ENCODE measurements at regions not wholly inside any gene's neighbourhood (a gene's known extent, or its start where the extent isn't known, plus 50 kb on each side); places are given as distances from the start of the nearest gene placed in this dataset.

- no peaks in the 10 kb centered on the region for H3K9me3 Mint-ChIP-seq (ENCODE audit: low read depth)
Observed at GRCh38 chr16:73129455-73129854, 81.5 kb upstream of the ZFHX3 start.

GRCh38 chr16:73126525-73126853 is 78.6 kb upstream of the ZFHX3 start:
- H3K9me3 Mint-ChIP-seq (ENCODE audit: low read depth): no peaks in the 10 kb centered on the region
- H3K4me3 Mint-ChIP-seq (ENCODE audit: low read depth): no peak overlapping the region
- H3K27me3 Mint-ChIP-seq: peaks cover 41% of the 10 kb centered on the region
- no peak for DNase-seq (ENCODE audit: low spot score, unreplicated experiment)
- TF ChIP-seq CTCF (IDR thresholded peaks at IDR 0.05; ENCODE audit: unreplicated experiment): no peak
- peaks cover 2% of the 10 kb centered on the region for H3K4me1 Mint-ChIP-seq (ENCODE audit: low read depth)
- H3K36me3 Mint-ChIP-seq (ENCODE audit: insufficient read depth): no peaks in the 10 kb centered on the region
- H3K27ac Mint-ChIP-seq: no peak overlapping the region

More at GRCh38 chr16:73129455-73129854, 81.5 kb upstream of the ZFHX3 start:
- TF ChIP-seq CTCF (IDR thresholded peaks at IDR 0.05; ENCODE audit: unreplicated experiment): no peak
- H3K4me1 Mint-ChIP-seq (ENCODE audit: low read depth): peaks cover under 1% of the 10 kb centered on the region
- no peak for DNase-seq (ENCODE audit: low spot score, unreplicated experiment)
- H3K36me3 Mint-ChIP-seq (ENCODE audit: insufficient read depth): no peaks in the 10 kb centered on the region
- no peak overlapping the region for H3K27ac Mint-ChIP-seq
- H3K4me3 Mint-ChIP-seq (ENCODE audit: low read depth): no peak overlapping the region
- peaks cover 42% of the 10 kb centered on the region for H3K27me3 Mint-ChIP-seq

- H3K36me3 Mint-ChIP-seq (ENCODE audit: insufficient read depth): no peaks in the 10 kb centered on the region
- H3K27me3 Mint-ChIP-seq: peaks cover 37% of the 10 kb centered on the region
Observed at GRCh38 chr16:73125850-73126524, 78.1 kb upstream of the ZFHX3 start.

GRCh38 chr16:73124665-73125375 is 76.9 kb upstream of the ZFHX3 start:
- peaks cover 2% of the 10 kb centered on the region for H3K4me1 Mint-ChIP-seq (ENCODE audit: low read depth)
- no peak overlapping the region for H3K4me3 Mint-ChIP-seq (ENCODE audit: low read depth)
- no peaks in the 10 kb centered on the region for H3K9me3 Mint-ChIP-seq (ENCODE audit: low read depth)
- no peak overlapping the region for H3K27ac Mint-ChIP-seq
- TF ChIP-seq CTCF (IDR thresholded peaks at IDR 0.05; ENCODE audit: unreplicated experiment): no peak
- H3K36me3 Mint-ChIP-seq (ENCODE audit: insufficient read depth): no peaks in the 10 kb centered on the region
- H3K27me3 Mint-ChIP-seq: peaks cover 35% of the 10 kb centered on the region
- DNase-seq (ENCODE audit: low spot score, unreplicated experiment): no peak

More at GRCh38 chr16:73125850-73126524, 78.1 kb upstream of the ZFHX3 start:
- peaks cover 2% of the 10 kb centered on the region for H3K4me1 Mint-ChIP-seq (ENCODE audit: low read depth)
- TF ChIP-seq CTCF (IDR thresholded peaks at IDR 0.05; ENCODE audit: unreplicated experiment): no peak
- H3K27ac Mint-ChIP-seq: no peak overlapping the region
- no peak for DNase-seq (ENCODE audit: low spot score, unreplicated experiment)
- no peak overlapping the region for H3K4me3 Mint-ChIP-seq (ENCODE audit: low read depth)
- H3K9me3 Mint-ChIP-seq (ENCODE audit: low read depth): no peaks in the 10 kb centered on the region

- Mint-ChIP-seq H3K9me3 (ENCODE audit: low read depth) (no peaks in the 10 kb centered on the region), H3K27ac (no peak overlapping the region), H3K4me1 (ENCODE audit: low read depth) (peaks cover 2% of the 10 kb centered on the region), H3K27me3 (peaks cover 29% of the 10 kb centered on the region), H3K36me3 (ENCODE audit: insufficient read depth) (no peaks in the 10 kb centered on the region), H3K4me3 (ENCODE audit: low read depth) (no peak overlapping the region)
- no peak for DNase-seq (ENCODE audit: low spot score, unreplicated experiment)
- TF ChIP-seq CTCF (IDR thresholded peaks at IDR 0.05; ENCODE audit: unreplicated experiment): no peak
Observed at GRCh38 chr16:73124097-73124652, 76.2 kb upstream of the ZFHX3 start.
